ENCODE measurements at regions not wholly inside any gene's neighbourhood (a gene's known extent, or its start where the extent isn't known, plus 50 kb on each side); places are given as distances from the start of the nearest gene placed in this dataset.

GRCh38 chr21:27290028-27290427 lies 323.1 kb upstream of the ADAMTS5 start:
- no peak for TF ChIP-seq JUND (IDR thresholded peaks at IDR 0.05; ENCODE audit: borderline replicate concordance, low read depth, low read length)
- TF ChIP-seq JUND (tag; IDR thresholded peaks at IDR 0.05; ENCODE audit: borderline replicate concordance, low read depth, low read length), result no peak
- no peak for TF ChIP-seq CHD4 (IDR thresholded peaks at IDR 0.05; ENCODE audit: insufficient read depth, insufficient replicate concordance, low read depth, low read length, poor library complexity, severe bottlenecking)
